ENCODE measurements at regions not wholly inside any gene's neighbourhood (a gene's known extent, or its start where the extent isn't known, plus 50 kb on each side); places are given as distances from the start of the nearest gene placed in this dataset.

GRCh38 chr4:119682099-119682498 is 53.5 kb upstream of the PDE5A start:
- TF ChIP-seq MAX (IDR thresholded peaks at IDR 0.05) (no peak), CTCF (IDR thresholded peaks at IDR 0.05; ENCODE audit: low read depth, low read length, missing input control) (no peak), ATF3 (IDR thresholded peaks at IDR 0.05) (no peak), GABPA (IDR thresholded peaks at IDR 0.05 in 1 of 2, conservative IDR thresholded peaks at IDR 0.05 in 1 of 2) (no peak), EGR1 (IDR thresholded peaks at IDR 0.05; ENCODE audit: low read depth in 2 of 2) (no peak), SP1 (IDR thresholded peaks at IDR 0.05) (no peak), RAD21 (IDR thresholded peaks at IDR 0.05) (no peak), YY1 (IDR thresholded peaks at IDR 0.05) (no peak), HNF4G (IDR thresholded peaks at IDR 0.05) (no peak)
